D341Med (cell line): ENCODE measurements at regions not wholly inside any gene's neighbourhood (a gene's known extent, or its start where the extent isn't known, plus 50 kb on each side); places are given as distances from the start of the nearest gene placed in this dataset.

Experiments
- DNase-seq: peaks from one replicate; pipeline ENCODE4 v3.0.0; 2012; ENCODE audit warnings: low spot score

DNA sequence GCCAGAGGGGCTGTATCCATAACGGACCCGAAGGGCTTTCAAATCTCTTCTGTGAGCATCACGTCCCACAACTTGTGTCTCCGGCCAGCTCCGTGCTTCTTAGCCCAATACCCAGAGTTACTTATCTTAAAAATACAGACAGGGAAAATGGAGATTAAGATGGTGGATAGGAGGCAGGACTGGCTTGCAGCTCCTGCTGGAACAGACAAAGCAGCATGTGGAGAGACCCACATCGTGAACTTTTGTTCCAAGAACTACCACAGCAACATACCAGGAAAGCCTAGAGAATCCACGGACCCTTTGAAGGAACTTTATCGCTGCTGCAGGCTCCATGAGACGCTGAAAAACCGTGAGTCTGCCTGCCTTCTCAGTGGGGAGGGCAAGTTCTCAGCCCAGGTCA lies 113.7 kb downstream of the RNASET2 start:
- DNase-seq, result no peak

DNA sequence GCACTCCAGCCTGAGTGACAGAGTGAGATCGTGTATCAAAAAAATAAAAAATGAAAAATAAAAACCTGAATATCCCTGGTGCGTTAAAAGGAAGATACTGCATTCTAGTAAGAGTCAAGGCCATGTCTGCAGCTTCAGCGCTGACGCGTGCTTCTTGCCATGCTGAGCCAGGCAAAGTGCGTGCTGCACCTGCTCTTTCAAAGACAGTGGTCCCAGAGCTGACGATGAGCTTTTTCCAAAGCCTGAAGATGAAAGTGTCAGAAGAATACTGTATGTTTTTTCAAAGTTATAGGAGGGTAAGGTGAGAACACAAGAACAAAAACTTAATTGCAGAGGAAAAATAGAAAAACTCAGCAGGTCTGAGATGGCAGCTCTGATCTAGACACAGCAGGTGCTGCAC lies 115.1 kb downstream of the RNASET2 start:
- no peak for DNase-seq

DNA sequence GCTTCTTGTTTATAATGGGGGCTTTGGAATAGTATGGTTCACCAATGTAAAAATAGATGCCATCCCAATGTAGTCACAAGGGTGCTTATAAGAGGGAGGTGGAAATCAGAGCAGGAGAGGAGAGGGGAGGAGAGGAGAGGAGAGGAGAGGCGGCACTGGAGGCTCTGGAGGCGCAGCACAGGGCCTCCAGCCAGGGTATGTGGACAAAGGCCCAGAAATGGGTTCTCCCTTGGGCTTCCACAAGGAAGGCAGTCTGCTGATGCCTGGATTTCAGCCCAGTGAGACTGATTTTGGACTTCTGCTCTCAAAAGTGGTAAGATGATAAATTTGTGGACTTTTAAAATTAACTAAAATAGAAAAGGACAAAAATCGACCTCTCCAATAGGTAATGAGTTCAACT lies 116.8 kb downstream of the RNASET2 start:
- DNase-seq, result no peak

DNA sequence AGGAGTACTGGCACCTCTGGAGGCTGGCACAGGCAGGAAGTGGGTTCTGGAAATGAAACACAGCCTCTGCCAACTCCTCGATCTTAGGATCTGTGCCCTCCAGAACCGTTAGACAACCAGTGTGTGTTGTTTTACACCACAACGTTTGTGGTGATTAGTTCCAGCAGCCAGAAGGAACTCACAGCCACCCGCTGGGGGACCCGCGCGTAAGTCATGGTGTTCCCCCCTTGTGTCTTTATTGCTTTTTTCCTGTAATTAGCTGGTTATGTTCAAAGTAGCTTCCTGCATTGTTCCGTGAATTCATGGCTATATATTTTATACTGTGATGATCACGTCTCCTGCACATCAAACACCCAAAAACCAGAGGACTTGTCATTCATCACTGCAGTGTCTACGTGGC lies 117.4 kb downstream of the RNASET2 start:
- DNase-seq, result no peak

DNA sequence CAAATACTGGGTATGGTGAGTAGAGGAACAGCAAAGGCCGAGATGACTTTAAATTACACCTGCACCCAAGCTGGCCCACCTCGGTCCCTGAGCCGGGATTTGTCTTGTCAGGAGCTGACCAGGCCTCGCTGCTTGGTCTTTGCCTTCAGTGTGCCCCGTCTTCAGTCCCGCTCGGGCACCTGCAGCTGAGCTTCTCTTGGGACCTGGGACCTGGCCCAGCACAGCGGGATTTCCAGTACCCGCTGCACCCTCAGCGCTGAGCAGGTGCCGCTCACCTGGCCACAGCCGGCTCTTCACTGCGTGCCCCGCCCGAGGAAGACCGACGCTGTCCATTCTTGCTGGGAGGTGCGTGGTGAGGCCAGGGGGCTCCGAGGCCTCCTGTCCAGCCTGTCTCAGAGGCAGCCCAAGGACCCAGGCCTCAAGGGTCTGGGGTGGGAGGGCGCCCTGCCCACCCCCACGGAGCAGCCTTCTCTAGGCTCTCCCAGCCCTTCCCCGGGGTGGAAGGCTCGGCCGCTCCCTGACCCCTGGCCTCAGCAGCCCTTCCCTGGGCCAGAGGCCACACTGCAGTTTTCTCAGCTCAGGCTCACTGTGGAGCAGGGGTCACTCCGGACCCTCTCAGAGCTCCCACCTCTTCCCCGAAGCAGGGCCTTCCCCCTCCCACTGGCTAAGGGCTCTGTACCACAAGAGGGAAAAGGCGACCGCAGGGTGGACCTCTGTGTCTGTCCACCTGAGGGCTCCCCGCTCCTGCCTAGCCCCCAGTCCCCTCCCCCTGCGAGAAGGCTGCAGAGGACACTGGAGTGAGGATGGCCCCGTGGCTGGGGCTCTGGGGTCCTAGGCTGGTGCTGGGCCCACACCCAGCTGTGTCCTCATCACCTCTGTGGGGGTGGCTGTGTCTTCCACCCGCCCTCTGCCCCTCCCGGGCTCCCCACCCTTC lies 119.3 kb downstream of the RNASET2 start:
- DNase-seq, result no peak

DNA sequence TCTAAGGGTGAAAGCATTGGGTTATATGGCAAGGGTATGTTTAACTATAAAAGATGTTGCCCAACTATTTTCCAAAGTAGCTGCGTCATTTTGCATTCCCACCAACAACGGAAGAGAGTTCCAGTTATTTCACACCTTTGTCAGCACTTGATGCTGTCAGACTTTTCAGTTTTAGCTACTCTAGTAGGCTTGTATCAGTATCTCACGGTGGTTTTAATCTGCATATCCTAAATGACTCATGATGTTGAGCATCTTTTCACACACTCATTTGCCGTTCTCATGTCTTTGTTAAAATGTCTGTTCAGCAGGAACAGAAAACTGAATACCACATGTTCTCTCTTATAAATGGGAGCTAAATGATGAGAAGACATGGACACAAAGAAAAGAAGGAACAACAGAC lies 122.3 kb downstream of the RNASET2 start:
- DNase-seq, result no peak

DNA sequence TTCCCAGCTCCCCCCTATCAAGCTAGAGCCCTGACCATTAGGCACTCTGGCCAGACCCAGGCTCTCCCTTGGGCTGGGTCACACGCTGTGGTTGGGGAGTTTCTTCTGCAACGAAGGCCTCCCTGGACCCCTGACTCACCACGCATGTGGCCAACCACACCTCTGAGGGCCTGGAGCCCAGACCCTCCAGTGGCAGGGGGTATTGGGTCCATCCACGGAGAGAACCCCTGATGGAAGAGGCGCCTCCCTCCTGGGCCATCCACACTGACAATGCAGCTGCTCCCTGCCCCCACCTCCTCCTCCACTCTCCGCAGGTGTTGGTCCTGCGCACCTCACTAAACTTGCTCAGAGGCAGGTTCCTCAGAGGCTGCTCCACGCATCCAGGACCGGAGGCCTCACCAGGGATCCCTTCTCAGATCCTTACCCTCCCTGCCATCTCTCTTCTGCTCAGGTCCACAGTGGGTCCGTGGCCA lies 125.4 kb downstream of the RNASET2 start:
- DNase-seq, result no peak

DNA sequence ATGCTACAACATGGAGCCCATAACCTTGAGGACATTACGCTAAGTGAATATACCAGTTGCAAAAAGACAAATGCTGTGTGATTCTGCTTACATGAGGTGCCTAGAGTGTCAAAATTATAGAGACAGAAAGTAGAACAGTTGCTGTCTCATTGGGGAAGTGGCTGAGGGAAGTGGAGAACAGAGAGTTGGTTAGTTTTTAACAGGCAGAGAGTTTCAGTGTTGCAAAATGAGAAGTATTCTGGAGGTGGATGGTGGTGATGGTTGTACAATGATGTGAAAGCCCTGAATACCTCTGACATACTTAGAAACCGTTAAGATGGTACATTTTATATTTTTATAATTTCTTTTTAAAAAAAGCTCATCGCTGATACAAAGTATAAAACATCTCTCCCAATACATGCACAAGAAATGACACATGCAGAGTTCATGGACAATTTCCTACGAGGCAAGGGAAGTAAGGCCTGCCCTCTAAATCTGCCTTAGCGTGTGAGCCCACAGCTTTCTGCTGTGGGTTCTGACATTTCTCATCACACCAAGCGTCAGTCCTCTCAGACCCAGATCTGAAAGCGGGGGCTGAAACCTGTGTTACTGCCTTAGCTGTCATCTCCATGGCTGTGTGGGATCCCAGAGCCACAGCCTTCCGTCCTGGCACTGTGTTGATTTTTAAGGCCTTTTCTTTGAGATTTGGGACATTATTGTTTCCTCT lies 126.0 kb downstream of the RNASET2 start:
- DNase-seq, result no peak

DNA sequence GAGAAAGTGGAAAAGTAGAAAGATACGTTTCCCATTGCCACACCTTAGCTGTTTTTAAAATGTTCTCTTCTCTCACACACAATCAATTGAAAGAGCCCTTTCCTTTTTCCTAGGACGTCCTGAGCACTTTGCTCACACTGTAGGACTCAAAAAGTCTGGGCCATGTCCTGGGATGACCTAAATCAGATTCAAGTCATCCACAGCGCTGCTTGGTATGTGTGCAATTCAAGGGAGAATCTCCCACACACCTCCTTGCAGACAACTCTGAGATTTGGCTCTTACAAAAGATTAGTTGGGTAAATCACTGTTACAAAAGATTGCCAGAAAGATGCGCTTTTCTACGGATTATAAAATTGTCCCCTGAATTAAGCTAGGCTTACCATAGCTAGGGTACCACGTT lies 130.1 kb downstream of the RNASET2 start:
- no peak for DNase-seq

DNA sequence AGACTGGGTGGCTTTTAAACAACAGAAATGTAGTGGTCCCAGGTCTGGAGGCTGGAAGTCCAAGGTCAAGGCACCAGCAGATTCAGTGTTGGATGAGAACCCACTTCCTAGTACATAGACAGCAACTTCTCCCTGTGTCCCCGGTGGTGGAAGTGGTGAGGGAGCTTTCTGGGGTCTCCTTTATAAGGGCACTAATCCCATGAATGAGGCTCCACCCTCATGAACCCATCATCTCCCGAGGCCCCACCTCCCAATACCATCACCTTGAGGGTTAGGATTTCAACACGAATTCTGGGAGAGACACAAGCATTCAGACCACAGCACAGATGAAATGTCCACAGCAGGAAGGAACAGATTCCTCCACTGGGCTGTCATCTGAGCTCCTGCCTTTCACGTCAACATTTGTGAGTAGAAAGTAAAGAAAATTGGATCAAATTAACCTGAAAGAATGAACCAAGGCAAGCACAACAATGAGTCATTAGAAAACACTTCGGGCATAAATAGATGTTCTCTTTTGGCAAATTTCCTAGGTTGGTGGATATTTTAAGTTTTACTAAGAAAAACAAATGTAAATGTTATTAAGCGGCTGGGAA lies 130.7 kb downstream of the RNASET2 start:
- DNase-seq, result no peak

DNA sequence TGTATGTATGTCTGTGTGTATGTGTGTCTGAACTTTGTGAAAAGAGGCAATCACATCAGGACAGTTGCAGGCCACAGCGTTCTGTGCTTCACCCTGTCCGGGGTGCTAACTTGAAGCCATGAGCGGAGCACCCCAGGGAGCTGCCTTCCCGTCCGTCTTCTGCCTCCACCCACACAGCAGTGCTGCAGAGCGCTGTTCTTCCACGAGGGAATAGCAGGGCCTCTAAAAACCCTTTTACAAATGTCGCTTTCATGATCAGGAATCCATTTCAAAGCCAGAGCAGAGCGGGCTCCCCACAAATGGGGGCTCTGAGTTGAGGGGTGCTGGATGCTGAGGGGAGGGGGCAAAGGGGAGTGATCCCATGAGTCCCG lies 131.5 kb downstream of the RNASET2 start:
- no peak for DNase-seq

DNA sequence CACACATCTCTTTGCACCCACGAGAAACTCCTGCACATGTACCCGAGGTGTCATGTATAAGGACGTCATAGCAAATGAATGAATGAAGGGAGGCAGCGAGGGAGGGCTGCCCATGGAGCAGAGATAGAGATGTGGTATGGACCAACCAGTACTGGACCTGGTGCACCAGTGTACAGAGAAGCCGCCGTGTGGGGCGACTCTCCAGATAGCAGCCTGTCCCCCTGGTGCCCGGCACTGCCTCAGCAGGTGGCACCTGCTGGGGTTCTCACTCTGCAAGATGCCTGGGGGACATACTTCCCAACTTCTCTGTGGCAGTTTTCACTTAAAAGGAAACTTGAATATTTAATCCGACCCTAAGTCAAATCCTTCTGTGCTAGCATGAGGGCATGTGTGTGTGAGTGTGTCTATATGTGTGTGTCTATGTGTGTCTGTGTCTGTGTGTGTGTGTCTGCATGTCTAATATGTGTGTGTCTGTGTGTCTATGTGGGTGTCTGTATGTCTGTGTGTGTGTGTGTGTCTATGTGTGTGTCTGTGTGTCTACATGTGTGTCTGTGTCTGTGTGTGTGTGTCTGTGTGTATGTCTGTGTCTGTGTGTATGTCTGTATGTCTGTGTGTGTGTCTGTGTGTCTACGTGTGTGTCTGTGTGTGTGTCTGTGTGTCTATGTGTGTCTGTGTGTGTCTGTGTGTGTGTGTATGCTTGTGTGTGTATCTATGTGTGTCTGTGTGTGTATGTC lies 132.0 kb downstream of the RNASET2 start:
- no peak for DNase-seq

DNA sequence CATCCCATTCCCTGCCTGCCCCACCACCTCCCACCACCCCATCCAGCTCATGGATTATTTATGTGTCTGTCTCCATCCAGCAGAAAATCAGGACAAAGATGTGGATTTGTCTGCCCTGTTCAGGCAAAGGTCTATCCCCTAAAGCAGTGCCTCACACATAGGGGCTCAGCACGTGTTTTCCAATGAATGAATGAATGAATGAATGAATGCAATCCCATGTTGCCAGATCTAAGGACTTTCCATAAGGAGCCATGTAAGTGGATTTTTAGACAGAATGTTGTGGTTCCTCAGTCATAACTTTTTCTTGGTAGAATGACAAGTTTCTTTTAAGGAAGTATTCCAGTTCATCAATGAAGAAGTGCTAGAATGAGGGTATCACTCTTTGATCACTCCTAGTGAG lies 133.7 kb downstream of the RNASET2 start:
- no peak for DNase-seq

DNA sequence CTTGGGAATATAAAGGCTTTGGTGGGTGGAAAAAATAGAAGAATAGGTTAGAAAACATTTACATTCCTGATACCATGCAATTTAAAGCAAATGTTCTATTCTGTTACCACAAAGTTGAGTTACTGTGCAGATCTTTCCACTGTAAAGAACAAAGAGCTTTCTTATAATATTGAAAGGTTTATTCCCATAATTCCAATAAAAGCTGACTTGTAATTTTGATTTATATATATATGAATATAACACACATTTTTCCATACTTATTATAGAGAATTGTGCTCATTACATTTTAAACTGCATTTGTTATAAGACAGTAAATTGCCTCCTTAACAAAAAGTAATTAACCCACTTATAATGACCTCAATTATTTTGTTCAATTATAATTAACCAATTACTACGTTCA lies 135.9 kb downstream of the RNASET2 start:
- DNase-seq, result no peak

DNA sequence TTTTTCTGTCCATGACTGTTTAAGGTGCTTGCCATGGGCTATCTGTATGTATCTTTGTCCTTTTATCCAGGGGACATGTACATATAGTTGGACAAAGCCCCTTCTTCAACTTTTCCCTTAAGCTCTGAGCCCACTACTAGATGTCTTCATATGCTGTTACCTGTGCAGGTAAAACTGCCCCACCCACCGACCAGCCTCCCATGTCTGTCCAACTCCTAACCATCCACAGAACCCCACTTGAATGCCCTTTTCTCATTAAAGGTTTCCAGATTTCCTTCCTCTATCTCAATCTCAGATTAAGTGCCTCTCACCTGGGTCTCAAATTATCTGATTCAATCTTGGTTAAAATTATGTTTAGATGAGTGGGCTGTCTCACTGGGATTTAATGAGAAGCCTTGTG lies 136.3 kb downstream of the RNASET2 start:
- DNase-seq, result no peak

DNA sequence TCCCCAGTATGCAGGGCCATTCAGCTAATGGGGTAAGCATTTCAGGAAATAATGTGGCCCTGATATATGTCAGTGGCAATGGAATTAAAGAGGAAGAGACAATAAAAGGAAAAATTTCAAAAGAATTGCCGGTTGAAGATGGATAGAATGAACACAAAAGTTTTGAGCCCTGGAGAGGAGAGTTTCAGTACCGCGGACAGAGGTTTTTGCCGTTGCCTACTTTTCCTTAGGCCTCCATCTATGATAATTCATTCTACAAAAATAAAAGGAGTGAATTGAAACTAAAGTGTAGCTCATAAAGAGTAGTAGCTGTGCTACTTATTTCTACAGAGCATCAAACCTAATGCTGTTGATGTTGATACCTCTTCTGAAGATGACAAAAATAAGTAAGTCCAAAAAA lies 140.7 kb downstream of the RNASET2 start:
- no peak for DNase-seq

DNA sequence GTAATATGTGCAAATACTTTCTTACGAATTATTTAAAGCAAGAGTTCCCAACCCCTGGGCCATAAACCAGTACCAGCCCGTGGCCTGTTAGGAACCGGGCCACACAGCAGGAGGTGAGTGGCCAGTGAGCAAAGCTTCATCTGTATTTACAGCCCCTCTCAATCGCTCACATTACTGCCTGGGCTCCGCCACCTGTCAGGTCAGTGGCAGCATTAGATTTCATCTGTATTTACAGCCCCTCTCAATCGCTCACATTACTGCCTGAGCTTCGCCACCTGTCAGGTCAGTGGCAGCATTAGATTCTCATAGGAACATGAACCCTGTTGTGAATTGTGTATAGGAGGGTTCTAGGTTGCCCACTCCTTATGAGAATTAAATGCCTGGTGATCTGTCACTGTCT lies 142.0 kb downstream of the RNASET2 start:
- no peak for DNase-seq

DNA sequence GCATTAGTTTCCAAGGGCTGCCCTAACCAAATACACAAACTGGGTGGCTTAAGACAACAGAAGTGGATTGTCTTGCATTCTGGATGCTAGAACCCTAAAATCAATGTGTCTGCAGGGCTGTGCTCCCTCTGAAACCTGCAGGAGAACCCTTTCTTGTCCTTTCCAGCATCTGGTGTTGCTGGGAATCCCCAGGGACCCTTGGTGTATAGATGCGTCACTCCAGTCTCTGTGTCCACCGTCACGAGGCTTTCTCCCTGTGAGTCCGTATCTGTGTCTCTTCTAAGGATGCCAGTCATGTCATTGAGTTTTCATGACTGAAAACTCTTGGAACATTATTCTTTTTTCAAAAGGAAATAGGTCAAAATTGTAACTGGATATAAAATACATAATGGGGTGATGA lies 142.9 kb downstream of the RNASET2 start:
- DNase-seq, result no peak

DNA sequence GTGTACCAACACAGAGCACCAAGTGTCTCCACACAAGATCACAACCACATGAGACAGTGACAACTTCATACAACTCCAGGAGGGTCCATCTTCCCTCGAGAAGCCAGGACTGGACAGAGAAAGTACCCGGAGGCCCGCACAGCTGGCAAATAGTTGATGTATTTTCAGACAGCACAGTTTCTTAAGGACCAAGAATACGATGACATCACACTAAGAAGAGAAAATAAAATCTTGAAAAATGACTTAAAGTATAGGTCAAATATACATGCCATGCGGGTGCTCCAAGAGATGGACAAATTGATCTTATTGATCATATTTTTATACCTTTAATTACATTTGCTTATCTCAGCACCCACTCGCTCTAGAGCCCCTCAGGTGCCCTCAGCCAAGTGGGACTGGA lies 145.5 kb downstream of the RNASET2 start:
- DNase-seq, result no peak

DNA sequence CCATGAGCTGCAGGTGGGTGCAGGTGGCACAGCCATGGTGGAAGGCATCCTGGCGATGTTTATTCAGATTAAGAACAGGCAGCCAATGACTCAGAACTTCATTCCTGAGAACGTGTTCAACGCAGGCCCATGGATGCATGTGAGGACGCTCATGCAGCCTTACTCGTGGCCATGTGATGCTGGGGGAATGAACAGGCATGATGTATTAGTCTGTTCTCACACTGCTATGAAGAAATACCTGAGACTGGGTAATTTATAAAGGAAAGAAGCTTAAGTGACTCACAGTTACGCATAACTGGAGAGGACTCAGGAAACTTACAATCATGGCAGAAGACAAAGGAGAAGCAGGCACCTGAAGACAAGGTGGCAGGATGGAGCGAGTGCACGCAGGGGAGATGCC lies 146.6 kb downstream of the RNASET2 start:
- no peak for DNase-seq

DNA sequence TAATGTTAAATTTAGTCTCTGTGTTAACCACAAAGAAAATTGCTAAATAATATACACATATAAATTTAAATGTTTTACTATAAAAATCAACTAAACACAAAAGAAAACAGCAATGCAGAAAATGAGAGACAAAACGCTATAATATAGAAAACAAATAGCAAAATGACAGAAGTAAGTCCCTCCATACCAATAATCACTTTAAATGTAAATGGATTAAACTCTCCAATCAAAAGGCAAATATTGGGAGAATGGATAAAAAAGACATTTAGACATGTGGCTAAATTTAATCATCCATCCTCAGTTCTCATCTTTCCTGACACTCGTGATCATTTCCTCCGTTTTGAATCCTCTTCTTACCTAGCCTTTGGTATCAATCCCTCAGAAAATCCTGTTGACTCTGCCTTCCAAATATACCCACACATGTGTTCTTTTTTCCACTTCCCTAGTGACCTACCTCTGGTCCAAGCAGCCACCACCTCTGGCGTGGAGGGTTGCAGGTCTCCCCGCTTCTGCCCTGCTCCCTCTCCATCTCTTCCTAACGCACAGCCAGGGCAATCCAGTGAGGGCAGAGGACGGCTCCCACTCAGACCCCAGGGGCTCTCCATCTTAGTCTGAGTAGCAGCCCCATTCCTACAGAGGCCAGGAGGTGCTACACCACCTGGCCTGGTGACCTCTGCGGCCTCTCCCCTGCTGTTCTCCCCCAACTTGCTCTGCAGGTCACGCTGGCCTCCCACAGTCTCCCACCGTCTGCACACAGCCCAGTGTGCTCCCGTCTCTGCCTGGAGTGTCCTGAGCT lies 149.2 kb downstream of the RNASET2 start:
- no peak for DNase-seq
